HG03571 (cell line): ENCODE measurements at regions not wholly inside any gene's neighbourhood (a gene's known extent, or its start where the extent isn't known, plus 50 kb on each side); places are given as distances from the start of the nearest gene placed in this dataset.

Source experiments
- ATAC-seq: cut with Tn5 transposase; IDR thresholded peaks from one replicate; pipeline ENCODE4 v1.9.1; 2021; ENCODE audit not compliant: unreplicated experiment

- ATAC-seq, result no peak
These were observed 641.8 kb downstream of the CDH26 start for GRCh38 chr20:60600036-60600435.

- ATAC-seq, result no peak
These were observed 628.0 kb upstream of the CDH4 start for GRCh38 chr20:60624066-60624465.

- no peak for ATAC-seq
These were observed 624.1 kb upstream of the CDH4 start for GRCh38 chr20:60627751-60628565.

GRCh38 chr20:60628749-60629148 lies 623.3 kb upstream of the CDH4 start:
- no peak for ATAC-seq

GRCh38 chr20:60629206-60629605 lies 622.9 kb upstream of the CDH4 start:
- no peak for ATAC-seq

GRCh38 chr20:60630609-60631008 lies 621.5 kb upstream of the CDH4 start:
- ATAC-seq, result no peak

- no peak for ATAC-seq
These were observed 620.3 kb upstream of the CDH4 start for GRCh38 chr20:60631585-60632287.

- no peak for ATAC-seq
These were observed 619.4 kb upstream of the CDH4 start for GRCh38 chr20:60632391-60633262.

- ATAC-seq, result no peak
These were observed 617.4 kb upstream of the CDH4 start for GRCh38 chr20:60634491-60635172.

GRCh38 chr20:60636417-60636816 lies 615.6 kb upstream of the CDH4 start:
- ATAC-seq, result no peak

GRCh38 chr20:60637801-60638200 lies 614.3 kb upstream of the CDH4 start:
- no peak for ATAC-seq

GRCh38 chr20:60638430-60639098 lies 613.5 kb upstream of the CDH4 start:
- ATAC-seq, result no peak

- ATAC-seq, result no peak
These were observed 610.1 kb upstream of the CDH4 start for GRCh38 chr20:60641879-60642447.

- ATAC-seq, result no peak
These were observed 609.5 kb upstream of the CDH4 start for GRCh38 chr20:60642541-60642940.

GRCh38 chr20:60648556-60648955 lies 603.5 kb upstream of the CDH4 start:
- ATAC-seq, result no peak

- ATAC-seq, result no peak
These were observed 602.5 kb upstream of the CDH4 start for GRCh38 chr20:60649541-60649940.

GRCh38 chr20:60650087-60650486 lies 602.0 kb upstream of the CDH4 start:
- ATAC-seq, result no peak

GRCh38 chr20:60652046-60652445 lies 600.0 kb upstream of the CDH4 start:
- ATAC-seq, result no peak

- no peak for ATAC-seq
These were observed 599.4 kb upstream of the CDH4 start for GRCh38 chr20:60652615-60653014.
